HG02885 (cell line): ENCODE measurements at regions not wholly inside any gene's neighbourhood (a gene's known extent, or its start where the extent isn't known, plus 50 kb on each side); places are given as distances from the start of the nearest gene placed in this dataset.

Source experiments
- ATAC-seq: cut with Tn5 transposase; IDR thresholded peaks from one replicate; pipeline ENCODE4 v1.9.1; 2021; ENCODE audit warnings: mild to moderate bottlenecking; ENCODE audit not compliant: unreplicated experiment, poor library complexity

DNA sequence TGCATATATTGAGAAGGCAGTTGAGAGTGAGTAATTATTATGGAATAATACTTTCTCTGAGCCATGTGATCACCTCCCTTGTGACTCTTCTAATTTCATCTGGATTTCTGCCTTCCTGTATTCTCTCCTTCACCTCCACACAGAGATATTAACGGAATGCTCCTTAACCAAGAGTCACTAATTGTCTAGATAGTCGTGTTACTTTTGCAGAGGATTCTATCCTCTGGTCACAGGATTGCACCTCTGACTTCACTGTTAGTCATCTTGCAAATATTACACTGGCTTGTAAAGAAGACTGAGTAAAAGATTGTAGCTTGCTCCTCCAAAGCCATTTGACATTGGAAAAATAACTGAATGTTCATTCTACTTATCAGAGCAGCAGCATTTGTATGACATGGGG is 160.9 kb downstream of the SH2D1A start:
- no peak for ATAC-seq

- no peak for ATAC-seq
Observed at GRCh38 chrX:124518885-124519284, 172.5 kb downstream of the SH2D1A start.

DNA sequence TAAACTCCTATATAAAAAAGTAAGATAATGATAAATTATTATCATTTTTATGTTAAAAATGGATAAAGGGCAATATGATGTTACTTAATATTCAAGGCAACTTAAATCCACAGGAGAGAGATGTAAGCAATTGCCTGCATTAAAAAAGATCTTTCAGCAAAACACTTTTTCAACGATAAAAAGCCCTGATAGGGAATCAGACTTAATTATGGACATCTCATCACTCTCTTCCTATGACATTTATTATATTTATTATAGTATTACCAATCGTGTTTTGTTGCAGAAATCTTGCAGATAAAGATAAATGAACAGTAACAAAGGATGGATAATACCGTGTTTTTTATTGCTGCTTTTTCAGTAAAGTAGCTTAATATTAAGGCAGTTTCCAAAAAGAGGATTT is 178.5 kb downstream of the SH2D1A start:
- ATAC-seq: no peak

GRCh38 chrX:124529786-124530185 is 183.4 kb downstream of the SH2D1A start:
- ATAC-seq: no peak

DNA sequence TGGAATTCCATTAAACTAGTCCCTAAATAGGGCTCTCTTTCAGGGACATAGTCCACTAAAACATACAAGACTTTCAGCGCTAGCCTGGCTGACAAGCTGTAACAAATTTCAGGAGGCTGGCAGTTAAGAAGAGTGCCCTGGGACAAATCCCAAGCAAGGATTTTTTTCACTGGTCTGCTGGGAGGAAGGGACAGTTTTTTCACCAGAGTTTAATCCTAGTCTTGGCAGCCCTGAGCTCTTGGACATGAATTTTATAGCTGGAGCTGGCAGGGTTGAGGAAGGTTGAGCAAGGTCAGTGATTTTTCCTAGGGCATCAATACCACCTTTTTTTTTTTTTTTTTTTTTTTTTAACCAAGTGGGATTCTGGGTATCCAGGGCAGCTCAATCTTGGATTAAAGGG is 184.4 kb downstream of the SH2D1A start:
- ATAC-seq: no peak

GRCh38 chrX:124534536-124534935 is 188.2 kb downstream of the SH2D1A start:
- no peak for ATAC-seq

GRCh38 chrX:124540474-124540873 is 194.1 kb downstream of the SH2D1A start:
- ATAC-seq: no peak

GRCh38 chrX:124548571-124548970 is 202.2 kb downstream of the SH2D1A start:
- no peak for ATAC-seq

DNA sequence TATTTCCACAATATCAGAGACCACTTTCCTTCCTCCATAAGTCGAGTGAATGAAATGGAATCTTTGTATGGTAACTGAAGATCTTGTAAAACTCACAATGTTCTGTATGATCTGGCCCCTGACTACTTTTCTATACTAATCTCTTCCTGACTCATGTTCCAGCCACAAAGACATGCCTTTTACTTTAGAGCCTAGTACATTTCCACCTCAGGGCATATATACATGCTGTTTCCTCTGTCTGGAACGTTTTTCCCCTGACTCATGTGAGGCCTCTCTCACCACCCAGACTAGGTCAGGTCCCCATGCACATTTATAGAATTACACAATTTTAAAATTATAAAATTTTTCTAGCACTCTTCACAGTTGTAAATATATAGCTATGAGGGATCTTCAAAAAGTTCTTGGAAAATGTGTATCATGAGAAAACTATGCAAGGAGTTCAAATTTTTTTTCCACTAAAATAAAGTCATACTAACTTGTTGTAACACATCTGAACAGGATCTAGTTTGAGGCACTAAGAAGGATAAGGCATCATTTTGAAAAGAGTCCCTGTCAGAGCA is 208.8 kb downstream of the SH2D1A start:
- ATAC-seq: no peak

GRCh38 chrX:124557976-124558375 is 211.6 kb downstream of the SH2D1A start:
- no peak for ATAC-seq

DNA sequence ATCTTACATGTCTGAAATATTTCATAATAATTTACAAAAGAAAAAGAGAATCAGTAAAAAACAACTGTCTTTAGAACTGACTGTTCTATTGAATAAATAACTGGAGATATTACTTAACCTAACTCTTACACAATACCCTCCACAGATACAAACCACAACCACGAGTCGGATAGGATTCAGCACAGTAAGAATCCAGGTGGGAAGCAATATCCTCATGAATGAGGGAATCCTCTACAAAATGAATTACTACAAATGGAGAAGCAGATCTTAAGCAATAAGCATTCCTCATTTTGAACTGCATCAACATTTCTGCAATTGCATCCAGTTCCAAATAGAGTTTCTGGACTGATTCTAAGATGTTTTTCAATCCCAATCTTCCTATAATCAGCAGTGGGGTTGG is 227.1 kb downstream of the SH2D1A start:
- no peak for ATAC-seq

DNA sequence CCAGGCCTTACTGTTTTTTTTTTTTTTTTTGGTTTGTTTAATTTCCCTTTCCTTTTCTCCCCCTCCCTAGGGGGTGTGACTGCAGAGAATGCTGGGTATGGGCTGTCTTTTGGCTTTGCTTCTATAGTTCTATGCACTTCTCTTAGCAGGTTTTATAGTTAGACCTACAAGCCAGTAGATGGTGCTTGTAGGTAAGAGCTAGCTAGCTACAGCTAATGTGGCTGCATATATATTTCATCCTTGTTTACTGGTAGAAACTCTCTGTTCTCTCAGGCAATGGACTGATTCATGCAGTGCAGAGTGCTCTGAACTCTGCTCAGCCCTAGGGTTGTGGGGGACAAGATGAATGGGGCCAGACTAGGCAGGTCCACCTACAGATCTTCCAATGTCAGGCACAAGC is 246.4 kb downstream of the SH2D1A start:
- no peak for ATAC-seq

- ATAC-seq: no peak
Observed at GRCh38 chrX:124594017-124594651, 247.8 kb downstream of the SH2D1A start.

GRCh38 chrX:124605511-124605910 is 259.1 kb downstream of the SH2D1A start:
- ATAC-seq: no peak

DNA sequence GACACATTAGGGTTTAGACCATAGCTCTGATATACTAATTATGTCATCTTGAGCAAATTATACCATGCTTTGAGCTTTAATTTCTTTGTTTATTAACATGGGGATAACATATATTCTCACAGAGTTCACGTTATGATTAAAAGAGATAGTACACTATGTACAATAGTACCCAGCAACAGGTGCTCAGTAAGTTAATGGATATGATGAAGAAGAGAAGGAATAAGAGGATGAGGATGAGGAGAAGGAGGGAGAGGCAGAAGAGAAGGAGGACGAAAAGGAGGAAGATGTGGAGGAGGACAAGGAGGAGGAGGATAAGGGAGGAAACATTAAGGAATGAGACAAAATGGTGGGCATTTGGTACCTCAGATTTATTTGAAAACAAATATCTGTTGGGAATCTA is 260.4 kb downstream of the SH2D1A start:
- no peak for ATAC-seq

DNA sequence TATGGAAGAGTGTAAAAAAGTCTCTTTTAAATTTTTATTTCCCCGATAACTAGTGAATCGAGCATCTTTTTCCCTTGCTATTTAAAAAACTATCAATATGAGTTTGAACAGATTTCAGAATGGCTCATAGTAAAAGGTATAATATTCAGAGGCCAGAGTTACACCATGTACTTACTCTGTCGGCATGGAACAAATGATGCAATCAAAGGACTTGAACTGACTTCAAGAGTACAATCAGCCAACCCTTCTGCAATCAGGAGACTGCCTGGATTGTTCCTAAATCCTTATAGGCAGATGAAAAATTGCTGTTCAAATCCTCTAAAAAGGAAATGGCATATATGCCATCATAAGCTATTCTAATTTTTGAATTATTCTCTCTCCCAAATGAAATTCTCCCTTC is 273.3 kb downstream of the SH2D1A start:
- ATAC-seq: no peak

- ATAC-seq: no peak
Observed at GRCh38 chrX:124634363-124634762, 288.0 kb downstream of the SH2D1A start.

GRCh38 chrX:124641737-124642491 is 295.6 kb downstream of the SH2D1A start:
- no peak for ATAC-seq

DNA sequence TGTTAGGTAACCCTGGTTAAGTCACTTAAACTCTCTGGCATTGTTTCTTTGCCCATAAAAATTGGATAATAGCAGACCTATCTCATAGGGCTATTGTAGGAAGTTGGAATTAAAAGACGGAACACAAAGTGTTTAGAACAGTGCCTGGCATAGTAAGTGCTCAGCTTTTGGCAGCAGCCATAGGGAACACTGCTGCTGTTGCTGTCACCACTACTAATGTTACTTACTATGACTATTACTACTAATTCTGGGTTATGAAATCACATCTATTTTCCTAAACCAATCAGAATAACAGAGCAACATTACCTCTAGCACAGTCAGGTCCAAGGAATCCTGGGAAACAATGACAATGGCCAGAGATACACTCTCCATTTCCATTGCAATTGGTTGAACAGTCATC is 300.0 kb downstream of the SH2D1A start:
- ATAC-seq: no peak

DNA sequence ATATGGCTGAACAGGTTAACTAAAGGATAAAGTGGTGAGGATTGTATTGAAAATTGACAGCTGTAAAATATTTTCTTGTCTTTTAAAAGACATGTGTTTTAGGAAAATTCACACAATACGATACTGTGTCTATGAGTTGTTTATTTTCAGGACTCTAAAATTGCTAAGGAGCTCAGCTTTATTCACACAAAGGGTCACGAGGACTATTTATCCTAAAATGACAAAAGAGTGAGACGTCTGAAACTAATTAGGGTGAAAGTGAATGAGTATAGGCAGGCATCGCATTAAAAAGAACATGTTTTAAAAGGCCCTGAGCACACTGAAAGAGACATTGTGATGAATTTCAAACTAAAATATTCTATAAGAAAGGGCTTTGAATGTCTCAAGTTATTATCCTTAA is 304.7 kb downstream of the SH2D1A start:
- ATAC-seq: no peak

GRCh38 chrX:124665621-124666400 is 319.4 kb downstream of the SH2D1A start:
- ATAC-seq: no peak
